GM06990 (cell line): ENCODE measurements at regions not wholly inside any gene's neighbourhood (a gene's known extent, or its start where the extent isn't known, plus 50 kb on each side); places are given as distances from the start of the nearest gene placed in this dataset.

ENCODE experiments used
- DNase-seq: peaks from one replicate; pipeline ENCODE4 v3.0.0-alpha.2; 2011; ENCODE audit not compliant: insufficient read length; ENCODE audit errors: extremely low read depth
- H3K27me3 ChIP-seq: replicated peaks from 2 replicates; pipeline ENCODE4 v1.6.0; 2011; ENCODE audit warnings: low read length; ENCODE audit not compliant: control insufficient read depth, insufficient read depth
- H3K36me3 ChIP-seq: 2 replicates; pipeline ENCODE4 v1.5.1; 2011; ENCODE audit warnings: low read length; ENCODE audit not compliant: control insufficient read depth, insufficient read depth
- H3K4me3 ChIP-seq: replicated peaks from 2 replicates; pipeline ENCODE4 v1.5.1; 2011; ENCODE audit warnings: low read depth, mild to moderate bottlenecking, control low read depth, low read length
- TF ChIP-seq, protein P1 (sequence below): IDR thresholded peaks from 2 replicates; pipeline ENCODE4 v1.5.1; 2011; ENCODE audit warnings: low read length, control low read depth, mild to moderate bottlenecking, inconsistent platforms; ENCODE audit not compliant: insufficient read depth, poor library complexity, severe bottlenecking

DNA sequence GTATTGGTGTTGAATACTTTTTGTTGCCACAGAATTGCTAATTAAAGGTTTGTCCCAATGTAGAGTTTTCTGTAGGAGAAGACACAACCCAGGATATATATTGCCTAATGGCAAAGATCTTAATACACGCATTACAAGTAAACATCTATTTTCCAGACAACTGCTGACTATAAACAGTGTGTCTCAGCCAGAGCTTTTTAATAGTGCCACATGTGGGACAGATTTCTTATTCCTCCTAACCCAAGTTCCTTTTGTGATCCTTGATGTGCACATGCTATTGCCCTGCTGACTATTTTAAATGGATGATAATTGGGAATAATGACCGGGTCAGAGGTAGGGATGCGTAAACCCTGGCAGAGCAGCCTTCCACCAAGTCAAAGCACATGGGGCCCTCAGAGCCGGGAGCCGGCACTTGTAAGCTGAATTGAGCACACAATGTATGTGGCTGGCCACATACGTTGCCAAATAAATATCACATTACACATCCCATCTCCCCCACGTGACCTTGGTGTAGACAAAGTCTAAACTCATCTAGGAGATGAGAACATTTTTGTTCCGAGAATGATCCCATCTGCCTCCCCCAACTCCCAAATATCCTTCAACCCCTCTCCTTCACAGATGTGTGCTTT is 209.8 kb upstream of the NFIA start:
- no peak for DNase-seq
- no peaks in the 10 kb centered on the region; the same call in 1 of the 2 replicates for H3K27me3 ChIP-seq
- H3K36me3 ChIP-seq = no peaks in the 10 kb centered on the region
- TF ChIP-seq, protein P1, sequence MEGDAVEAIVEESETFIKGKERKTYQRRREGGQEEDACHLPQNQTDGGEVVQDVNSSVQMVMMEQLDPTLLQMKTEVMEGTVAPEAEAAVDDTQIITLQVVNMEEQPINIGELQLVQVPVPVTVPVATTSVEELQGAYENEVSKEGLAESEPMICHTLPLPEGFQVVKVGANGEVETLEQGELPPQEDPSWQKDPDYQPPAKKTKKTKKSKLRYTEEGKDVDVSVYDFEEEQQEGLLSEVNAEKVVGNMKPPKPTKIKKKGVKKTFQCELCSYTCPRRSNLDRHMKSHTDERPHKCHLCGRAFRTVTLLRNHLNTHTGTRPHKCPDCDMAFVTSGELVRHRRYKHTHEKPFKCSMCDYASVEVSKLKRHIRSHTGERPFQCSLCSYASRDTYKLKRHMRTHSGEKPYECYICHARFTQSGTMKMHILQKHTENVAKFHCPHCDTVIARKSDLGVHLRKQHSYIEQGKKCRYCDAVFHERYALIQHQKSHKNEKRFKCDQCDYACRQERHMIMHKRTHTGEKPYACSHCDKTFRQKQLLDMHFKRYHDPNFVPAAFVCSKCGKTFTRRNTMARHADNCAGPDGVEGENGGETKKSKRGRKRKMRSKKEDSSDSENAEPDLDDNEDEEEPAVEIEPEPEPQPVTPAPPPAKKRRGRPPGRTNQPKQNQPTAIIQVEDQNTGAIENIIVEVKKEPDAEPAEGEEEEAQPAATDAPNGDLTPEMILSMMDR = no peak
- no peak overlapping the region for H3K4me3 ChIP-seq

DNA sequence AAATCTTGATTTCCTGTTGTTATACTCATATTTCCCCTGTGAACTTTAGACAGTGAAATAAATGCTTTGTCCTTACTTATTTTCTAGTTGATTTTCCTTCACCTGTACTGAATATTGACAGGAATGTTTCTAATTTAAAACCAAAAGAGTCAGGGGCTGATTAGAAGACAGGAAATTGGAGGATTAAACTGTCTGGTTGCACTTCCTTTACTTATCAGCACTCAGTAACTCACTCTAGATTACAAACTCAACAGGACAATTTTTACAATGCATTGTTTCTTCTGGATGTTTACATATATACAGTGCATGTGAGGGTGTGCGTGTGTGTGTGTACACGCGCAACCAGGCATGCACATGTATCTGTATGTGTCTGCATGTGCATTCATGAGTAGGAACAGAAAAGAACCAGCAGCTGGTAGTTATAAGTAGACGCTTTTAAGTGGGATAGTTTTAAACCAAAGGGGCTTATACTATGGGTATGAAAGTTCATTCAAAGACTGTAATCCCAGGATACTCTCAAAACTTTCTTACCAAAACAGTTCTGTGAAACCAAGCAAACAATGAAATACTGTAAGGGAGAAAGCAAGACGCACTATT is 212.0 kb upstream of the NFIA start:
- H3K36me3 ChIP-seq = no peaks in the 10 kb centered on the region
- DNase-seq = no peak
- H3K4me3 ChIP-seq = no peak overlapping the region
- H3K27me3 ChIP-seq = no peaks in the 10 kb centered on the region; the same call in 1 of the 2 replicates
- TF ChIP-seq, protein P1 = no peak

DNA sequence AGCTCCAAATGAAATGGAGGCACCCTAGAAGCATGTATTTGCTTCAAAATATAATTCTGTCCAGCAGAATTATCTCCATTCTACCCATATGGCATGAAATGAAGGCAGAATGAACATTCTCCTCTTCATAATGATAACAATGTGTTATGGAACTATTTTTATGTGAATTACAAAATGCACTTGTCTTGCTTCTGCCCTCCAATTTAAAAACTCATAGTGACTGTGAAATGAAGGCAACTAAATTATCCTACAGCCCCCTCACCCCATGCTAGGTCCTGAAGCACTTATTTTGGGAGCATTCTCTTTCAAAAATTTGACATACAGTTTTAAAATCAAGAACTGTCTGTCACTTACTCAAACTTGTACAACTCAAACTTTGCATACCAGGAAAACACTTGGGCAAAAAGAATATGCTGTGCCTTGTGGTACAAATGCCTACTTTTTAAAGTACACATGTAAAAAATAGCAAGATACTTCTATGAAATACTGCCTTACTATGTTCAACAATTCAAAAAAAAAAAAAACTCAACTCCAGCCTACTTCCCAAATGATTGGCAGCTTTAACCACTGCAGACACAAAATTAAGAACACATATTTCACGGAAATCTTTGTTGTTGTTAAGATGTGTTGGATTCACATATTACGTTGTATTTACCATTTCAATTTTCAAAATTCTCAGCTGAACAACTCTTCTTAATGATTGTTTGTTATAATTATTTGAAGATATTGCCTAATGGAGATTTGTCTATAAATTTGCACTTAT is 213.3 kb upstream of the NFIA start:
- no peak overlapping the region for H3K4me3 ChIP-seq
- no peaks in the 10 kb centered on the region; the same call in none of the 2 replicates for H3K27me3 ChIP-seq
- TF ChIP-seq, protein P1 = no peak
- no peaks in the 10 kb centered on the region for H3K36me3 ChIP-seq
- DNase-seq = no peak

DNA sequence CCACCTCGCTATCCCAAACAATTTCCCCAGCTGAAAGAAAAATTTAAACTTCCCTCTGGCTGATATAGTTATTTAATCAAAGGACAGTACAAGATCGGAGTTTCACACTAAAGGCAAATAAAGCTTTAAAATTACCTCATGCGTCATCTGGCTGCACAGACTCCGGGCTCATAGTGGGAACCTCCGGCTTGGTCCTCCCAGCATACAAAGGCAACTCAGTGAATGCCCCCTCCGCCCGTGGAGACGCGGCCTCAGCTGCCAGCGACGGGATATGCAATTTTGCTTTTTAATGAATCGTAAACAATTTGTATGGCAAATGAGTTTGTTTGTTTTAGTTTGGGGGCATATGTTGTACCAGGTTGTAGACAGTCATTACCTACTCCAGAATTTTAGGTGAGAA is 214.6 kb upstream of the NFIA start:
- Histone ChIP-seq H3K27me3 (no peaks in the 10 kb centered on the region; the same call in none of the 2 replicates), H3K36me3 (no peaks in the 10 kb centered on the region), H3K4me3 (no peak overlapping the region)
- TF ChIP-seq, protein P1 = no peak
- no peak for DNase-seq

DNA sequence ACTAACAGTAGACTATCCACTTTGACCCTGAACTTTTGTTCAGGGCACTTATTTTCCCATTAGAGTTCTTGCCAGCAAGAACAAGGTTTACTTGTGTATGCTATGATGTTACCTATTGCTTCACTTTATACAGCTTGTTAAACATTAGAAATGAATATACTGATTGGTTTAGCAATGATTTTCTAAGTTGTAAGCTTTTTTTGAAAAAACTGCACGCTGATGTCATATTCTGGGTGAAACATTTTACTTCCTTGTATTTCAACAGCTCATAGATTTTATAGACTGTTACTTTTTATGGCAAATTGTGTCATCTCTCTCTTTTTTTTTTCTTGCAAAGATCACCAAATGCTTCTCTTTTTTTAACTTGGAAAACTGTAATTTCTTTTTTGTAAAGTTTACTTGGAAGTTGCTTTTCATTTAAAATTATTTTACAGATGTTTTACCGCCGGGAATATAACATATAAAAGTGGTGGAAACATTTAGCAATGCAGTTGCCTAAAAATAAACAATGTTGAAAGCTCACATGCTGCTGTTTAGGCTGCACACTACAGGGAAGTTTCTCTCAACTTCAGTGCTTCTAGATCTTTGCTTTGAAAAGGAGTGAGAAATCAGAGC is 215.3 kb upstream of the NFIA start:
- TF ChIP-seq, protein P1 = no peak
- Histone ChIP-seq H3K27me3 (no peaks in the 10 kb centered on the region; the same call in none of the 2 replicates), H3K4me3 (no peak overlapping the region), H3K36me3 (no peaks in the 10 kb centered on the region)
- DNase-seq = no peak
